ENCODE measurements at regions not wholly inside any gene's neighbourhood (a gene's known extent, or its start where the extent isn't known, plus 50 kb on each side); places are given as distances from the start of the nearest gene placed in this dataset.
"Not testable (repeated sequence)": the region's sequence is repeated elsewhere in the genome, so short reads cannot be mapped to it uniquely, and the experiment has no call there.

DNA sequence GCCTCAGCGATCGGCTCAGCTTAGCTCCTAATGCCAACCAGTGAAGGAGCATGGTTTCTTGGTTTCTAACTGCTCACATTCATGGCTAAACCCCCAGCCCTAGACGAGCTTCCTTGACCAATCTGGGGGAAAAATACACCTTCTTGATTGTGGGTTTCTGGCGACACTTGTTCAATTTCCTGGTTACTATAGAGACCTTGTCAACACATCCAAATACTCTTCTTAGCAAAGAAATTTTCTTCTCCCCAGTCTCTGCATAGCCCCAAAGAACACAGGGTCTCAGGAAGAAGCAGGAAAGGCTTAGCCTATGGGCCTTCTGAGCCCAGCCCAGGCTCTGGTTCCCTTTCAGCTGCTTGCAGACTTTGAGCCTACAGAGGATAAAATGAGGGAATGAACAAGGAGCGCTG lies 88.5 kb upstream of the SYT13 start:
- TF ChIP-seq, protein P1, sequence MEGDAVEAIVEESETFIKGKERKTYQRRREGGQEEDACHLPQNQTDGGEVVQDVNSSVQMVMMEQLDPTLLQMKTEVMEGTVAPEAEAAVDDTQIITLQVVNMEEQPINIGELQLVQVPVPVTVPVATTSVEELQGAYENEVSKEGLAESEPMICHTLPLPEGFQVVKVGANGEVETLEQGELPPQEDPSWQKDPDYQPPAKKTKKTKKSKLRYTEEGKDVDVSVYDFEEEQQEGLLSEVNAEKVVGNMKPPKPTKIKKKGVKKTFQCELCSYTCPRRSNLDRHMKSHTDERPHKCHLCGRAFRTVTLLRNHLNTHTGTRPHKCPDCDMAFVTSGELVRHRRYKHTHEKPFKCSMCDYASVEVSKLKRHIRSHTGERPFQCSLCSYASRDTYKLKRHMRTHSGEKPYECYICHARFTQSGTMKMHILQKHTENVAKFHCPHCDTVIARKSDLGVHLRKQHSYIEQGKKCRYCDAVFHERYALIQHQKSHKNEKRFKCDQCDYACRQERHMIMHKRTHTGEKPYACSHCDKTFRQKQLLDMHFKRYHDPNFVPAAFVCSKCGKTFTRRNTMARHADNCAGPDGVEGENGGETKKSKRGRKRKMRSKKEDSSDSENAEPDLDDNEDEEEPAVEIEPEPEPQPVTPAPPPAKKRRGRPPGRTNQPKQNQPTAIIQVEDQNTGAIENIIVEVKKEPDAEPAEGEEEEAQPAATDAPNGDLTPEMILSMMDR (IDR thresholded peaks at IDR 0.05; ENCODE audit: low read length), result no peak
- TF ChIP-seq EZH2 (IDR thresholded peaks at IDR 0.05; ENCODE audit: borderline replicate concordance, low read length), result no peak

DNA sequence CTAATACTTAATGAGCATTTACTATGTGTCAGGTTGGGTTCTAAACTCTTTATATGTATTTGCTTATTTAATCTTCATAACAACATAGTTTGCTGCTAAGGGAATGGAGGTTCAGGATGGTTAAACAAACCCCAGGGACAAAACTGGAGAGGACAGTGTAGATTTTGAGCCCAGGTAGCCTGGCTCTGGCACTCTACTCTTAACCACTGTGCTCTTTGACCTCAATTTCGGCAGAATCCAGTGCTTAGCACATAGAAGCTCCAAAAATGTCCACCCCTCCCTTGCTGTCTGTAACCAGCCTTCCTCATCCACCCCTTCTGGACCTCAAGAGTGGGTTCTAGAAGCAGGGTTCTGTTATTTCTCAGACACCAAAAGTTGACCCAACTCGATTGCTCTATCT lies 88.0 kb upstream of the SYT13 start:
- TF ChIP-seq, protein P1 (IDR thresholded peaks at IDR 0.05; ENCODE audit: low read length), result no peak
- TF ChIP-seq EZH2 (IDR thresholded peaks at IDR 0.05; ENCODE audit: borderline replicate concordance, low read length), result no peak
- H3K36me3 ChIP-seq (ENCODE audit: insufficient read depth, low read length), result no peaks in the 10 kb centered on the region

More for the DNA sequence above, 88.5 kb upstream of the SYT13 start:
- H3K9ac ChIP-seq (ENCODE audit: low read length), result no peak overlapping the region
- no peaks in the 10 kb centered on the region for H3K4me1 ChIP-seq (ENCODE audit: insufficient read depth, low read length, severe bottlenecking)
- no peak overlapping the region for H3K4me2 ChIP-seq (ENCODE audit: low read length)
- no peak overlapping the region for H3K4me3 ChIP-seq (ENCODE audit: low read depth, low read length, poor library complexity, severe bottlenecking)
- no peaks in the 10 kb centered on the region for H4K20me1 ChIP-seq (ENCODE audit: insufficient read depth, low read length)
- no peak overlapping the region for H3K27ac ChIP-seq (ENCODE audit: low read depth, low read length, poor library complexity, severe bottlenecking)
- H3K79me2 ChIP-seq (ENCODE audit: insufficient read depth, low read length), result no peaks in the 10 kb centered on the region
- H3K27me3 ChIP-seq (ENCODE audit: insufficient read depth, low read length), result peaks cover 3% of the 10 kb centered on the region; the same call in 1 of the 2 replicates
- no peaks in the 10 kb centered on the region for H3K36me3 ChIP-seq (ENCODE audit: insufficient read depth, low read length)
- no peak overlapping the region for H2AFZ ChIP-seq (ENCODE audit: low read length)
- H3F3A ChIP-seq (ENCODE audit: insufficient read depth, low read length), result no peaks in the 10 kb centered on the region
- no peaks in the 10 kb centered on the region for H3K9me2 ChIP-seq (ENCODE audit: low read depth, low read length)
- H3K9me3 ChIP-seq (ENCODE audit: low read length), result no peaks in the 10 kb centered on the region

DNA sequence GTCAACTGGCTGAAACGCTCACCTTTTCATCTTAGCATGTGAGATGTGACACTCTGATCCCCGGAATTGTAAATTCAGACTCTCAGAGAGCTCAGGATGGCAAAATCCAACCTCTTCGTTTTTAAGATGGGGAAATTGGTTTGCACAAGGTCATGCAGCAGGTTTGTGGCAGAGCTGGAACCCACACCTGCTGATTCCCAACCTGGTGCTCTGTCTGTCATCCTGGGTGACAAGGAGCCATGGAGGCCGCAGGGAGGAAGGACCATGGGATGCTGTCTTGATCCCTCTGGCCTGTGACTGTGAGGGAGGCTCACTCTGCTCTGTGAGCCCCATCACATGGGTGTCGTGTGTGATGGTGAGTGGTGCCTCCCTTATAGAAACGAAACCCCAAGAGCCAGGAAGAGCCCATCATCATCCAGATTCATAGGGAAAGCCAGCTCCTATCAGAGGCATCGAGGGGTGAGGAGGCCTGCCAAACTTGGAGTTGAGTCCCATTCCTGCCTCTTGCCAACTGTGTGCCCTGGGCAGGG lies 87.4 kb upstream of the SYT13 start:
- H2AFZ ChIP-seq (ENCODE audit: low read length), result no peak overlapping the region
- H3F3A ChIP-seq (ENCODE audit: insufficient read depth, low read length), result no peaks in the 10 kb centered on the region
- H3K9ac ChIP-seq (ENCODE audit: low read length), result no peak overlapping the region
- no peak overlapping the region for H3K4me2 ChIP-seq (ENCODE audit: low read length)
- no peak overlapping the region for H3K4me3 ChIP-seq (ENCODE audit: low read depth, low read length, poor library complexity, severe bottlenecking)
- no peaks in the 10 kb centered on the region for H3K79me2 ChIP-seq (ENCODE audit: insufficient read depth, low read length)
- 0 out of 2 replicates have a peak, but pooled peaks cover 3% of the 10 kb centered on the region for H3K27me3 ChIP-seq (ENCODE audit: insufficient read depth, low read length)
- H3K27ac ChIP-seq (ENCODE audit: low read depth, low read length, poor library complexity, severe bottlenecking), result no peak overlapping the region
- no peaks in the 10 kb centered on the region for H3K4me1 ChIP-seq (ENCODE audit: insufficient read depth, low read length, severe bottlenecking)
- H3K36me3 ChIP-seq (ENCODE audit: insufficient read depth, low read length), result no peaks in the 10 kb centered on the region
- no peak for TF ChIP-seq EZH2 (IDR thresholded peaks at IDR 0.05; ENCODE audit: borderline replicate concordance, low read length)
- TF ChIP-seq, protein P1 (IDR thresholded peaks at IDR 0.05; ENCODE audit: low read length), result no peak
- no peaks in the 10 kb centered on the region for H4K20me1 ChIP-seq (ENCODE audit: insufficient read depth, low read length)
- H3K9me3 ChIP-seq (ENCODE audit: low read length), result no peaks in the 10 kb centered on the region
- no peaks in the 10 kb centered on the region for H3K9me2 ChIP-seq (ENCODE audit: low read depth, low read length)

More for the DNA sequence above, 88.0 kb upstream of the SYT13 start:
- H3K4me1 ChIP-seq (ENCODE audit: insufficient read depth, low read length, severe bottlenecking), result no peaks in the 10 kb centered on the region
- H3K9me3 ChIP-seq (ENCODE audit: low read length), result no peaks in the 10 kb centered on the region
- no peak overlapping the region for H3K27ac ChIP-seq (ENCODE audit: low read depth, low read length, poor library complexity, severe bottlenecking)
- no peak overlapping the region for H2AFZ ChIP-seq (ENCODE audit: low read length)
- H3F3A ChIP-seq (ENCODE audit: insufficient read depth, low read length), result no peaks in the 10 kb centered on the region
- no peaks in the 10 kb centered on the region for H3K79me2 ChIP-seq (ENCODE audit: insufficient read depth, low read length)
- H3K4me2 ChIP-seq (ENCODE audit: low read length), result no peak overlapping the region
- no peaks in the 10 kb centered on the region for H4K20me1 ChIP-seq (ENCODE audit: insufficient read depth, low read length)
- H3K27me3 ChIP-seq (ENCODE audit: insufficient read depth, low read length), result 0 out of 2 replicates have a peak, but pooled peaks cover 3% of the 10 kb centered on the region
- no peak overlapping the region for H3K4me3 ChIP-seq (ENCODE audit: low read depth, low read length, poor library complexity, severe bottlenecking)
- no peaks in the 10 kb centered on the region for H3K9me2 ChIP-seq (ENCODE audit: low read depth, low read length)
- H3K9ac ChIP-seq (ENCODE audit: low read length), result no peak overlapping the region

DNA sequence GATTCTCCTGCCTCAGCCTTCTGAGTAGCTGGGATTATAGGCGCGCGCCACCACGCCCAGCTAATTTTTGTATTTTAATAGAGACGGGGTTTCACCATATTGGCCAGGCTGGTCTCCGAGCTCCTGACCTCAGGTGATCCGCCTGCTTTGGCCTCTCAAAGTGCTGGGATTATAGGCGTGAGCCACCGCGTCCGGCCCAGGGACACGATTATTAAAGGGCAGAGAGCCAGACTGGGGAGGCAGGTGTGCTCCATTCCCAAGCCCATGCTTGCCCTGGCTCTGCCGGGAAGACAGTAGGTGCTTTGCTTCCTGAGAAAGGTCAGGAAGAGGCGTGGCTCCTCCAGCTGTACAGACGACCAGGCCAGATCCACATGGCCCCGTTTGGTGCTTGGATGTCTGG lies 86.3 kb upstream of the SYT13 start:
- H3K4me1 ChIP-seq (ENCODE audit: insufficient read depth, low read length, severe bottlenecking); H3K9me2 ChIP-seq (ENCODE audit: low read depth, low read length); H4K20me1 ChIP-seq (ENCODE audit: insufficient read depth, low read length); H3F3A ChIP-seq (ENCODE audit: insufficient read depth, low read length); H3K4me3 ChIP-seq (ENCODE audit: low read depth, low read length, poor library complexity, severe bottlenecking); H3K27me3 ChIP-seq (ENCODE audit: insufficient read depth, low read length); H3K9ac ChIP-seq (ENCODE audit: low read length); H3K36me3 ChIP-seq (ENCODE audit: insufficient read depth, low read length); H3K4me2 ChIP-seq (ENCODE audit: low read length); H2AFZ ChIP-seq (ENCODE audit: low read length); H3K9me3 ChIP-seq (ENCODE audit: low read length); H3K79me2 ChIP-seq (ENCODE audit: insufficient read depth, low read length); H3K27ac ChIP-seq (ENCODE audit: low read depth, low read length, poor library complexity, severe bottlenecking): not testable (repeated sequence)
